GM19467 (cell line): ENCODE measurements at regions not wholly inside any gene's neighbourhood (a gene's known extent, or its start where the extent isn't known, plus 50 kb on each side); places are given as distances from the start of the nearest gene placed in this dataset.
"Not testable (repeated sequence)": the region's sequence is repeated elsewhere in the genome, so short reads cannot be mapped to it uniquely, and the experiment has no call there.

Experiments used
- ATAC-seq: cut with Tn5 transposase; IDR thresholded peaks from one replicate; pipeline ENCODE4 v1.9.1; 2021; ENCODE audit warnings: mild to moderate bottlenecking, moderate library complexity; ENCODE audit not compliant: unreplicated experiment

- ATAC-seq, result no peak
These were observed 128.7 kb upstream of the COL5A2 start for GRCh38 chr2:189308056-189308790.

GRCh38 chr2:189309331-189309730 is 129.8 kb upstream of the COL5A2 start:
- no peak for ATAC-seq

- no peak for ATAC-seq
These were observed 129.1 kb upstream of the WDR75 start for GRCh38 chr2:189312211-189312610.

- no peak for ATAC-seq
These were observed 128.6 kb upstream of the WDR75 start for GRCh38 chr2:189312643-189313042.

GRCh38 chr2:189318761-189319160 is 122.5 kb upstream of the WDR75 start:
- ATAC-seq, result no peak

- not testable (repeated sequence) for ATAC-seq
These were observed 121.8 kb upstream of the WDR75 start for GRCh38 chr2:189319424-189319823.

GRCh38 chr2:189327879-189328847 is 113.1 kb upstream of the WDR75 start:
- no peak for ATAC-seq

- no peak for ATAC-seq
These were observed 112.4 kb upstream of the WDR75 start for GRCh38 chr2:189328848-189329245.

- no peak for ATAC-seq
These were observed 104.8 kb upstream of the WDR75 start for GRCh38 chr2:189336276-189336975.

GRCh38 chr2:189337656-189338055 is 103.6 kb upstream of the WDR75 start:
- ATAC-seq, result no peak

- no peak for ATAC-seq
These were observed 103.2 kb upstream of the WDR75 start for GRCh38 chr2:189338115-189338514.

GRCh38 chr2:189341077-189341476 is 100.2 kb upstream of the WDR75 start:
- no peak for ATAC-seq

GRCh38 chr2:189344043-189344442 is 97.2 kb upstream of the WDR75 start:
- no peak for ATAC-seq

- no peak for ATAC-seq
These were observed 93.7 kb upstream of the WDR75 start for GRCh38 chr2:189347540-189347939.

- no peak for ATAC-seq
These were observed 92.9 kb upstream of the WDR75 start for GRCh38 chr2:189348369-189348768.

- no peak for ATAC-seq
These were observed 90.6 kb upstream of the WDR75 start for GRCh38 chr2:189350540-189351209.

- not testable (repeated sequence) for ATAC-seq
These were observed 89.3 kb upstream of the WDR75 start for GRCh38 chr2:189351933-189352332.

- not testable (repeated sequence) for ATAC-seq
These were observed 83.9 kb upstream of the WDR75 start for GRCh38 chr2:189357375-189357774.

- no peak for ATAC-seq
These were observed 80.4 kb upstream of the WDR75 start for GRCh38 chr2:189360861-189361260.

- ATAC-seq, result no peak
These were observed 79.0 kb upstream of the WDR75 start for GRCh38 chr2:189362283-189362682.

- ATAC-seq, result no peak
These were observed 77.7 kb upstream of the WDR75 start for GRCh38 chr2:189363559-189363958.
